ENCODE measurements at regions not wholly inside any gene's neighbourhood (a gene's known extent, or its start where the extent isn't known, plus 50 kb on each side); places are given as distances from the start of the nearest gene placed in this dataset.

GRCh38 chr2:239889641-239890121 is 135.5 kb downstream of the NDUFA10 start:
- peaks cover 66% of the 10 kb centered on the region for H3K27me3 Mint-ChIP-seq (ENCODE audit: insufficient read depth, unreplicated experiment)

GRCh38 chr2:239887604-239888003 is 137.5 kb downstream of the NDUFA10 start:
- intact Hi-C loops (cut with micrococcal nuclease) = no loop called here
- Mint-ChIP-seq H3K27ac (ENCODE audit: low read depth, unreplicated experiment) (no peak overlapping the region), H3K27me3 (ENCODE audit: insufficient read depth, unreplicated experiment) (peaks cover 45% of the 10 kb centered on the region), H3K9me3 (ENCODE audit: unreplicated experiment) (peaks cover 23% of the 10 kb centered on the region), H3K4me3 (ENCODE audit: unreplicated experiment) (no peak overlapping the region), H3K4me1 (ENCODE audit: insufficient read depth, unreplicated experiment) (no peaks in the 10 kb centered on the region), H3K36me3 (ENCODE audit: insufficient read depth, unreplicated experiment) (no peaks in the 10 kb centered on the region)
- no peak for DNase-seq (ENCODE audit: unreplicated experiment)
- no TSS peak for BruUV-seq (replicated peaks)
- ChIA-PET CTCF (no interaction called here), POLR2A (no interaction called here)
- TF ChIP-seq, protein P1, sequence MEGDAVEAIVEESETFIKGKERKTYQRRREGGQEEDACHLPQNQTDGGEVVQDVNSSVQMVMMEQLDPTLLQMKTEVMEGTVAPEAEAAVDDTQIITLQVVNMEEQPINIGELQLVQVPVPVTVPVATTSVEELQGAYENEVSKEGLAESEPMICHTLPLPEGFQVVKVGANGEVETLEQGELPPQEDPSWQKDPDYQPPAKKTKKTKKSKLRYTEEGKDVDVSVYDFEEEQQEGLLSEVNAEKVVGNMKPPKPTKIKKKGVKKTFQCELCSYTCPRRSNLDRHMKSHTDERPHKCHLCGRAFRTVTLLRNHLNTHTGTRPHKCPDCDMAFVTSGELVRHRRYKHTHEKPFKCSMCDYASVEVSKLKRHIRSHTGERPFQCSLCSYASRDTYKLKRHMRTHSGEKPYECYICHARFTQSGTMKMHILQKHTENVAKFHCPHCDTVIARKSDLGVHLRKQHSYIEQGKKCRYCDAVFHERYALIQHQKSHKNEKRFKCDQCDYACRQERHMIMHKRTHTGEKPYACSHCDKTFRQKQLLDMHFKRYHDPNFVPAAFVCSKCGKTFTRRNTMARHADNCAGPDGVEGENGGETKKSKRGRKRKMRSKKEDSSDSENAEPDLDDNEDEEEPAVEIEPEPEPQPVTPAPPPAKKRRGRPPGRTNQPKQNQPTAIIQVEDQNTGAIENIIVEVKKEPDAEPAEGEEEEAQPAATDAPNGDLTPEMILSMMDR (IDR thresholded peaks at IDR 0.05; ENCODE audit: unreplicated experiment) = no peak

More at GRCh38 chr2:239889641-239890121, 135.5 kb downstream of the NDUFA10 start:
- H3K4me1 Mint-ChIP-seq (ENCODE audit: insufficient read depth, unreplicated experiment) = no peaks in the 10 kb centered on the region
- TF ChIP-seq, protein P1 (IDR thresholded peaks at IDR 0.05; ENCODE audit: unreplicated experiment) = no peak
- DNase-seq (ENCODE audit: unreplicated experiment) = no peak
- no peak overlapping the region for H3K27ac Mint-ChIP-seq (ENCODE audit: low read depth, unreplicated experiment)
- no peak overlapping the region for H3K4me3 Mint-ChIP-seq (ENCODE audit: unreplicated experiment)
- BruUV-seq (replicated peaks) = no TSS peak
- POLR2A ChIA-PET = no interaction called here
- intact Hi-C loops (cut with micrococcal nuclease) = loop anchor here (5.0 kb wide), 1 partner anchor 103 kb away; no protein-coding TSS in a partner anchor
- no peaks in the 10 kb centered on the region for H3K36me3 Mint-ChIP-seq (ENCODE audit: insufficient read depth, unreplicated experiment)
- CTCF ChIA-PET = interaction anchor here (1.0 kb wide), 1 partner anchor 132 kb away, joined by 3 read pairs; no protein-coding TSS in a partner anchor
- H3K9me3 Mint-ChIP-seq (ENCODE audit: unreplicated experiment) = peaks cover 31% of the 10 kb centered on the region

- Mint-ChIP-seq H3K9me3 (ENCODE audit: unreplicated experiment) (peaks cover 23% of the 10 kb centered on the region), H3K4me3 (ENCODE audit: unreplicated experiment) (no peak overlapping the region), H3K27ac (ENCODE audit: low read depth, unreplicated experiment) (no peak overlapping the region), H3K4me1 (ENCODE audit: insufficient read depth, unreplicated experiment) (peaks cover under 1% of the 10 kb centered on the region), H3K36me3 (ENCODE audit: insufficient read depth, unreplicated experiment) (no peaks in the 10 kb centered on the region), H3K27me3 (ENCODE audit: insufficient read depth, unreplicated experiment) (peaks cover 42% of the 10 kb centered on the region)
- no peak for DNase-seq (ENCODE audit: unreplicated experiment)
- ChIA-PET POLR2A (no interaction called here), CTCF (no interaction called here)
- no TSS peak for BruUV-seq (replicated peaks)
- intact Hi-C loops (cut with micrococcal nuclease) = no loop called here
- TF ChIP-seq, protein P1 (IDR thresholded peaks at IDR 0.05; ENCODE audit: unreplicated experiment) = no peak
These were observed 138.4 kb downstream of the NDUFA10 start for GRCh38 chr2:239886781-239887180.

DNA sequence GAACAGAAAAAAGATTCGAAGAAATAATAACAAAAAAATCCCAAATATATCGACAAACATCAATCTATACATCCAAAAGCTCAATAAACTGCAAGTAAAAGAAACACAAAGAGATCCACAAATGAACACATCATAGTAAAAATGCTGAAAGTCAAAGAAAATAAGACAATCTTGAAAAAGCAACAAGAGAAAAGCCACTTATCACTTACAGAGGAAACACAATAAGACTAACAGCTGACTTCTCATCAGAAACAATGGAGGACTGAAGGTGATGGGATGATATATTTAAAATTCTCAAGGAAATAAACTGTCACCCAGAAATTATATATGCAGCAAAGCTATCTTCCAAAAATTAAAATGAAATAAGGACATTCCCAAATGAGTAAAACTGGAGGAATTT is 140.3 kb downstream of the NDUFA10 start:
- intact Hi-C loops (cut with micrococcal nuclease) = no loop called here
- H3K9me3 Mint-ChIP-seq (ENCODE audit: unreplicated experiment) = peaks cover 23% of the 10 kb centered on the region
- H3K36me3 Mint-ChIP-seq (ENCODE audit: insufficient read depth, unreplicated experiment) = no peaks in the 10 kb centered on the region
- H3K27ac Mint-ChIP-seq (ENCODE audit: low read depth, unreplicated experiment) = no peak overlapping the region
- peaks cover 35% of the 10 kb centered on the region for H3K27me3 Mint-ChIP-seq (ENCODE audit: insufficient read depth, unreplicated experiment)
- POLR2A ChIA-PET = interaction anchor here (0.6 kb wide), 1 partner anchor 26 kb away, joined by 3 read pairs; no protein-coding TSS in a partner anchor
- CTCF ChIA-PET = interaction anchor here (0.7 to 0.9 kb wide), 3 partner anchors 187 to 914 kb away, joined by 3 to 4 read pairs (median 3); no protein-coding TSS in a partner anchor
- H3K4me3 Mint-ChIP-seq (ENCODE audit: unreplicated experiment) = no peak overlapping the region
- no TSS peak for BruUV-seq (replicated peaks)
- H3K4me1 Mint-ChIP-seq (ENCODE audit: insufficient read depth, unreplicated experiment) = peaks cover 7% of the 10 kb centered on the region
- TF ChIP-seq, protein P1 (IDR thresholded peaks at IDR 0.05; ENCODE audit: unreplicated experiment) = no peak
- DNase-seq (ENCODE audit: unreplicated experiment) = no peak

Data from MCF 10A (cell line).